Heart left ventricle (tissue), 16 donors: ENCODE measurements at regions not wholly inside any gene's neighbourhood (a gene's known extent, or its start where the extent isn't known, plus 50 kb on each side); places are given as distances from the start of the nearest gene placed in this dataset.

Source experiments
- ATAC-seq, 4 donors: fragments of 200-7000 bp; cut with Tn5 transposase; one replicate each; pipeline ENCODE4 v1.9.1; 2020 to 2022; ENCODE audit warnings: moderate library complexity in 4 of 4, mild to moderate bottlenecking in 3 of 4, moderate number of reproducible peaks in 1 of 4
- DNase-seq, 5 donors: peaks; one replicate each; pipeline ENCODE4 v3.0.0-alpha.2; 2020
- H3K27ac ChIP-seq, 12 donors: fragments of 200-600 bp; sonication (generic) in 4 of 12; one replicate each; pipeline versions ENCODE4 v1.5.0 to v1.8.0; 2016 to 2022; ENCODE audit warnings: mild to moderate bottlenecking in 2 of 12
- H3K27me3 ChIP-seq, 9 donors: fragments of 200-600 bp; sonication (generic) in 2 of 9; one replicate each; pipeline versions ENCODE4 v1.5.1 to v1.8.0; 2016 to 2022; ENCODE audit warnings: mild to moderate bottlenecking in 3 of 9
- H3K36me3 ChIP-seq, 9 donors: fragments of 200-600 bp; sonication (generic) in 2 of 9; one replicate each; pipeline versions ENCODE4 v1.5.0 to v1.8.0; 2018 to 2022; ENCODE audit warnings: mild to moderate bottlenecking in 2 of 9
- H3K4me1 ChIP-seq, 12 donors: fragments of 200-600 bp; sonication (generic) in 4 of 12; one replicate each; pipeline versions ENCODE4 v1.5.0 to v1.8.0; 2016 to 2022; ENCODE audit warnings: mild to moderate bottlenecking in 3 of 12
- H3K4me3 ChIP-seq, 12 donors: fragments of 200-600 bp; sonication (generic) in 4 of 12; one replicate each; pipeline versions ENCODE4 v1.5.0 to v1.8.0; 2017 to 2022; ENCODE audit warnings: mild to moderate bottlenecking in 9 of 12, moderate library complexity in 4 of 12
- H3K9me3 ChIP-seq, 12 donors: fragments of 200-600 bp; sonication (generic) in 4 of 12; one replicate each; pipeline versions ENCODE4 v1.5.0 to v1.8.0; 2016 to 2022; ENCODE audit warnings: mild to moderate bottlenecking in 1 of 12
- CTCF ChIP-seq, 12 donors: fragments of 200-600 bp; sonication (generic) in 4 of 12; IDR thresholded peaks; one replicate each; pipeline versions ENCODE4 v1.5.0 to v1.8.0; 2018 to 2022; ENCODE audit warnings: antibody characterized with exemption in 12 of 12, mild to moderate bottlenecking in 5 of 12
- POLR2A ChIP-seq, 2 donors: fragments of 450-650 bp; IDR thresholded peaks; one replicate each; pipeline ENCODE4 v1.6.1; 2017; ENCODE audit warnings: antibody characterized with exemption in 2 of 2, mild to moderate bottlenecking in 2 of 2, moderate library complexity in 2 of 2
- WGBS, 4 donors: extraction: QIAGEN DNeasy Blood & Tissue Kit in 2 of 4; methylation state at CpG; one replicate each; pipeline versions ENCODE4 v1.1.5 to v1.1.7; 2013 to 2018; 5-methylcytosine and 5-hydroxymethylcytosine counted together
- intact Hi-C, 10 donors: fragments of 100-400 bp; cut with DNase I; formaldehyde crosslinking; loops; one replicate each; pipeline versions ENCODE4 v1.11.1 to v1.14.2; 2022
- donor health status: ischemic (EF 13 %, LVEDD 7.1; RV severe dilation, severe dysfunction).
- donor health status: healthy with polysubstance abuse.
- donor health status: DM: no; HTN: yes; CAD: no.
- donor health status: DM: no; HTN: no; CAD: no.
- donor health status: ischemic (EF 25% LVEDD 6.9; RV normal size, moderate dysfunction).
- donor health status: ischemic (EF 25% LVEDD 5.7; RV mildly dilated, moderate dysfunction).
- donor health status: healthy.
- donor health status: DM: yes; HTN: yes; CAD: no.
- donor health status: ischemic (EF 35%, LVEDD 5.7; RV mildly dilated, moderate dysfunction).
- donor health status: nonischemic (EF 11% LVEDD 7.7; RV severe dilation, severe dysfunction).
- donor health status: DM: yes; HTN: yes; CAD: no.
- donor health status: PGD.
- donor health status: ischemic (EF 29% LVEDD 5.4; RV normal size, mild dysfunction).
- donor health status: nonischemic (EF 23%, LVEDD 6.1; RV moderate dilation, normal function).

GRCh38 chr9:19703702-19704101 lies 85.1 kb downstream of the SLC24A2 start:
- Histone ChIP-seq H3K27me3 (no peaks in the 10 kb centered on the region), H3K36me3 (no peaks in the 10 kb centered on the region), H3K4me3 (no peak overlapping the region), H3K4me1 (no peaks in the 10 kb centered on the region), H3K27ac (no peak overlapping the region), H3K9me3 (no peaks in the 10 kb centered on the region)
- ATAC-seq (no peak), DNase-seq (no peak)
- no peak for TF ChIP-seq CTCF (IDR thresholded peaks at IDR 0.05)
- no peak for TF ChIP-seq POLR2A (IDR thresholded peaks at IDR 0.05)
- intact Hi-C loops: no loop called here

- WGBS, 4 donors: 47 to 51% (median 49%) methylated on average over 2 of the region's 2 CpGs
Measured at GRCh38 chr9:19701991-19702390, 86.8 kb downstream of the SLC24A2 start.

GRCh38 chr9:19701274-19701673 lies 87.6 kb downstream of the SLC24A2 start:
- Histone ChIP-seq H3K4me1 (no peaks in the 10 kb centered on the region), H3K9me3 (no peaks in the 10 kb centered on the region), H3K36me3 (no peaks in the 10 kb centered on the region), H3K27me3 (no peaks in the 10 kb centered on the region), H3K27ac (no peak overlapping the region), H3K4me3 (no peak overlapping the region)
- TF ChIP-seq POLR2A (IDR thresholded peaks at IDR 0.05): no peak
- intact Hi-C loops: no loop called here
- 83 to 86% (median 84%) methylated on average over 6 of the region's 6 CpGs for WGBS, 4 donors
- ATAC-seq (no peak), DNase-seq (no peak)

More at GRCh38 chr9:19701991-19702390, 86.8 kb downstream of the SLC24A2 start:
- H3K27me3 ChIP-seq: no peaks in the 10 kb centered on the region
- H3K27ac ChIP-seq: no peak overlapping the region
- ATAC-seq (no peak), DNase-seq (no peak)
- no peaks in the 10 kb centered on the region for H3K9me3 ChIP-seq
- H3K4me1 ChIP-seq: no peaks in the 10 kb centered on the region
- intact Hi-C loops: no loop called here
- no peaks in the 10 kb centered on the region for H3K36me3 ChIP-seq
- no peak overlapping the region for H3K4me3 ChIP-seq
- TF ChIP-seq CTCF (IDR thresholded peaks at IDR 0.05) (no peak), POLR2A (IDR thresholded peaks at IDR 0.05) (no peak)

GRCh38 chr9:19700699-19701098 lies 88.1 kb downstream of the SLC24A2 start:
- DNase-seq: no peak
- 66 to 73% (median 70%) methylated on average over 3 of the region's 3 CpGs for WGBS, 4 donors
- Histone ChIP-seq H3K4me1 (no peaks in the 10 kb centered on the region), H3K4me3 (no peak overlapping the region), H3K27me3 (no peaks in the 10 kb centered on the region), H3K36me3 (no peaks in the 10 kb centered on the region), H3K27ac (no peak overlapping the region), H3K9me3 (no peaks in the 10 kb centered on the region)
- TF ChIP-seq POLR2A (IDR thresholded peaks at IDR 0.05): no peak
- no peak for TF ChIP-seq CTCF (IDR thresholded peaks at IDR 0.05)
- no peak for ATAC-seq
- intact Hi-C loops: no loop called here

GRCh38 chr9:19699756-19700155 lies 89.1 kb downstream of the SLC24A2 start:
- no peak for DNase-seq
- TF ChIP-seq POLR2A (IDR thresholded peaks at IDR 0.05) (no peak), CTCF (IDR thresholded peaks at IDR 0.05) (no peak)
- WGBS, 4 donors: 34 to 40% (median 36%) methylated on average over 3 of the region's 3 CpGs
- Histone ChIP-seq H3K36me3 (no peaks in the 10 kb centered on the region), H3K4me1 (no peaks in the 10 kb centered on the region), H3K4me3 (no peak overlapping the region), H3K27me3 (no peaks in the 10 kb centered on the region), H3K27ac (no peak overlapping the region), H3K9me3 (no peaks in the 10 kb centered on the region)
- no peak for ATAC-seq
- intact Hi-C loops: loop anchor here in 1 of 10 donors (10.0 kb wide), 1 partner anchor 185 kb away; no protein-coding TSS in a partner anchor
